HUES6 (cell line): ENCODE measurements at regions not wholly inside any gene's neighbourhood (a gene's known extent, or its start where the extent isn't known, plus 50 kb on each side); places are given as distances from the start of the nearest gene placed in this dataset.

Experiments used
- H3K27ac ChIP-seq: 2 replicates; pipeline ENCODE4 v1.7.0; 2013; ENCODE audit warnings: low read depth, mild to moderate bottlenecking, low read length, inconsistent platforms
- H3K27me3 ChIP-seq: 2 replicates; pipeline ENCODE4 v1.6.1; 2013; ENCODE audit warnings: low read length; ENCODE audit not compliant: control insufficient read depth, insufficient read depth
- H3K36me3 ChIP-seq: 2 replicates; pipeline ENCODE4 v1.6.1; 2013; ENCODE audit warnings: low read length; ENCODE audit not compliant: control insufficient read depth, insufficient read depth
- H3K4me1 ChIP-seq: 2 replicates; pipeline ENCODE4 v1.6.1; 2013; ENCODE audit warnings: low read length; ENCODE audit not compliant: control insufficient read depth, insufficient read depth
- H3K4me3 ChIP-seq: 2 replicates; pipeline ENCODE4 v1.5.1; 2013; ENCODE audit warnings: low read depth, low read length
- H3K9ac ChIP-seq: one replicate; pipeline ENCODE4 v1.6.1; 2013; ENCODE audit warnings: mild to moderate bottlenecking, low read length
- H3K9me3 ChIP-seq: 2 replicates; pipeline ENCODE4 v1.6.1; 2013; ENCODE audit warnings: low read depth, low read length; ENCODE audit not compliant: control insufficient read depth, insufficient read depth

DNA sequence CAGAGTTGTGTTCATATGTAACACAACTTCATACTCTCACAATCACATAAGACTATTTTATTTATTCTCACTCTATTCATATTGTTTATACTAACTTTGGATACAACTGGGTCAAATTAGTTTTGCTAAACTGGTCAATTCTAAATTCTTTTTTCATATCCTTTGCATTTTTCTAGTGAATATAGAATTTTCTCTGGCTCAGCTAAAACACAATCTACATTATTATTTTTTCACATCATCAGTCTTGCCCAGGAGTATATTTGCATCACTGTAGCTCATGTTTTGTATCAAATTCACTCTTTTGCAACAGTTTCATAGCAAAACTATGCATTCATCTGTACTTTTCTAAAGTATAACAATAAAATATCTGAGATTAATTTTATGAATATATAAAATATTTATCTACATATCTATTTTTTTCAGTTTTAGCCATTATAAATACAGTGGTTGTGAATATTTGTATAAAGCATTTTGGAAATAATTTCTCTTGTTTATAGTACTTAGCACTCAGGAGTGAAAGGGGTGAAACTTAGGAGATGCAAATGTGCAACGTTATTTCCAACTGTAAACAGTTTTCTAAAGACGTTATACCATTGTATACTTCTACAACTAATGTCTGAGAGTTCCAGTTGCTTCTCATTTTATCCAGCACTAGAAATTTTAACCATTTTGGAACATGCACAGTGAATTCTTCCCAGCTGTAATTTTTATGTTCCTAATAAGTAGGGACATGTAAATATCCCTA lies 854.6 kb downstream of the CBLN2 start:
- no peaks in the 10 kb centered on the region for H3K36me3 ChIP-seq
- no peaks in the 10 kb centered on the region for H3K4me1 ChIP-seq
- no peaks in the 10 kb centered on the region for H3K27me3 ChIP-seq
- no peak overlapping the region for H3K27ac ChIP-seq
- no peak overlapping the region for H3K4me3 ChIP-seq
- H3K9me3 ChIP-seq, result no peaks in the 10 kb centered on the region
- no peak overlapping the region for H3K9ac ChIP-seq

DNA sequence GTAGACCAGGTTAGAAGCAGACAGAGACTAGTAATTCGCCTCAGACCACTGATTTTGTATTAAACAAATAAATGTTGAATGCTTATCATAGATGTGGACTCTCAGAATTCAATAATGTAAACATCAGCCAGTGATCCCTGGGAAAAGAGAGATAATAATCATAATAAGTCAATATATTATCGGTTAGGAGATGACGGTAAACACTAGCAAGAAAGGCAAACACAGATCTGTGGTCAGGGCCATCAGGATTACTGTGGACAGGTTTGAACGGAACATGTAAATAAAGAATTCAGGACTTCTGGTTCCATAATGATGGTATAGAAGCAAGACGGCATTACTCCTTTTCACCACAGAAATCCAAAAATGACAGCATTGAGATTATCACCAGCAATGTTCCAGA lies 861.6 kb downstream of the CBLN2 start:
- H3K27ac ChIP-seq, result no peak overlapping the region
- no peak overlapping the region for H3K9ac ChIP-seq
- H3K4me3 ChIP-seq, result no peak overlapping the region
- H3K4me1 ChIP-seq, result no peaks in the 10 kb centered on the region
- H3K9me3 ChIP-seq, result peaks cover 9% of the 10 kb centered on the region; the same call in 1 of the 2 replicates
- no peaks in the 10 kb centered on the region for H3K27me3 ChIP-seq
- H3K36me3 ChIP-seq, result no peaks in the 10 kb centered on the region

DNA sequence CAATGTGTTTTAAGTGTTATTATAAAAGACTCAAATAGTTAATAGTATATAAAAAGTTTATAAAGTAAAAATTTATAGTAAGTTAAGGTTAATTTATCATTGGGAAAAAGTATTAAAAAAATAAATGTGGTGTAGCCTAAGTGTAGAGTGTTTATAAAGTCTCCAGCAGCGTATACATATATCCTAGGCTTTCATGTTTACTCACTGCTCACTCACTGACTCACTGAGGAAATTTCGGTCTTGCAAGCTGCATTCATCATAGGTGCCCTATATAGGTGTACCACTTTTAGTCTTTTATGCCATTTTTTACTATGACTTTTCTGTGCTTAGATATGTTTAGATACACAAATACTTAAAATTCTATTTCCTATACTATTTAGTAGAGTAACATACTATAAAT lies 866.0 kb downstream of the CBLN2 start:
- Histone ChIP-seq H3K4me3 (no peak overlapping the region), H3K27me3 (no peaks in the 10 kb centered on the region), H3K27ac (no peak overlapping the region), H3K9ac (no peak overlapping the region), H3K36me3 (no peaks in the 10 kb centered on the region), H3K4me1 (no peaks in the 10 kb centered on the region), H3K9me3 (peaks cover 16% of the 10 kb centered on the region; the same call in 1 of the 2 replicates)

DNA sequence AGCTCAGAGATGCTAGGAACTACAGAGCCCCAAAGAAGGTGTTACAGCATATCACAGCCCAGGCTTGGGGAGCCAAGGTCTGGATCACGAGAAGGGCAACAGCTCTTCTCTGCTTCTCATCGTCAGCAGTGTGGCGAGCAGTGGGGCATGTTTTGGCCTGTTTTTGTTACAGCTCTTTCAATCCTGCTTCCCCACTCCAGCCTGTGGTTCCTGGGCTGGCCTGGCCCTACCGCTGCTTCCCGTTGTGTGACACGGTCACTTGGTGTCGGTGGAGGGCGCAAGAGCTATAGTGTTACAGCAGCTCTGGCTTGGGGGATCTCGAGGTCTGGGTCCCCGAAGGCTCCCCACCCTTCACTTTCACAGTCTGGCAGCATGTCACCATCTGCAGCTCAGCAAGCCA lies 870.2 kb downstream of the CBLN2 start:
- no peaks in the 10 kb centered on the region for H3K27me3 ChIP-seq

DNA sequence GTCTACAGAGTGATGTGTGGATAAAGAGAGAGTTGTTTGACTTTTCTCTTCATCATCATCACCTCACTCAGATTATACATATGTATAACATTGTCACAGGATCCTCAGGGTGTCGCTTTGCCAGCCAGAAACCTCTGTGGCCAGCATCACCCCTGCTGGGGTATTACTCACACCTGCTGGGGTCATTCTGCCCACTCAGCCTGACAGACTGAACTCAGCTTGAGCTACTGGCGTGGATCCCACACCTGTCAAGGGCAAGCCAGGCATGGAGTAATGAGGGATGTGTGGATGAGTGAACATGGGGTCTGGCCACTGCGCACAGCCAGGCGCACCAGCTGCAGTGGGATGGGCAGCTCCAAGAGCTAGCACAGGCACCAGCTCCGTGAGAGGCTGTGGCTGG lies 870.6 kb downstream of the CBLN2 start:
- peaks cover 7% of the 10 kb centered on the region; the same call in 1 of the 2 replicates for H3K9me3 ChIP-seq
- H3K27me3 ChIP-seq, result no peaks in the 10 kb centered on the region
- H3K9ac ChIP-seq, result no peak overlapping the region
- no peaks in the 10 kb centered on the region for H3K36me3 ChIP-seq
- no peak overlapping the region for H3K4me3 ChIP-seq
- no peak overlapping the region for H3K27ac ChIP-seq
- no peaks in the 10 kb centered on the region for H3K4me1 ChIP-seq

More for the DNA sequence above, 870.2 kb downstream of the CBLN2 start:
- Histone ChIP-seq H3K9me3 (peaks cover 7% of the 10 kb centered on the region; the same call in 1 of the 2 replicates), H3K9ac (no peak overlapping the region), H3K4me1 (no peaks in the 10 kb centered on the region), H3K36me3 (no peaks in the 10 kb centered on the region), H3K4me3 (no peak overlapping the region), H3K27ac (no peak overlapping the region)

DNA sequence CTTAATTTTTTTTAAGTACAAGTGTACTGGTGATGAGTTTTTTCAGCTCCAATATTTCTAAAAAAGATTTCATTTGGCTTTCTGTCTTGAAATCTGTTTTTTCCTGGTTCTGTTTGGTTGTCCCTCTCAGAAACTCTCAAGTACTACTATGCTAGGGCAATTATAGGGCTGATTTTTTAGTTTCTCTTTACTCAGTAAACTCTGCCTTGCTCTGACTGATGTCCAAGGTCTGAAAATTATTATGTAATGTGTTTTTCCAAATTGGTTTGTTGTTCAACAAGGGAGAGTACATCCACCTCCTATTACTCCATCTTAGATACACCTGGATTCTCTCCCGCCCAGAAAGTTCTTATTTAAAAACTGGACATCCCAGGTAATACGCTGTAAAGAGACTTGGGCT lies 877.7 kb downstream of the CBLN2 start:
- H3K27ac ChIP-seq, result no peak overlapping the region
- H3K9ac ChIP-seq, result no peak overlapping the region
- H3K4me1 ChIP-seq, result no peaks in the 10 kb centered on the region
- H3K4me3 ChIP-seq, result no peak overlapping the region
- H3K27me3 ChIP-seq, result no peaks in the 10 kb centered on the region
- no peaks in the 10 kb centered on the region for H3K9me3 ChIP-seq
- no peaks in the 10 kb centered on the region for H3K36me3 ChIP-seq

DNA sequence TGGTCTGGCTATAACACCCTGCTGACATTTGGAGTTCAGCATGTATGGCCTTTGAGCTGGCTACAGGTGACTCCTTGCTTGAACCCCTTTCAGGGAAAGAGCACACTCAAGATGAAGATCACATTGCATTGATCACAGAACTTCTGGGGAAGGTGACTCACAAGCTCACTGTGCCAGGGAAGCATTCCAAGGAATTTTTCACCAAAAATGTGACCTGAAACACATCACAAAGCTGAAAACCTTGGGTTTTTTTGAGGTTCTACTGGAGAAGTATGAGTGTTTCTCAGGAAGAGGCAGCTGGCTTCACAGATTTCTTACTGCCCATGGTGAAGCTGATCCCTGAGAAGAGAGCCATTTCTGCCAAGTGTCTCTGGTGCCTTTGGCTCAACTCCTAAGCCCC lies 879.0 kb downstream of the CBLN2 start:
- H3K36me3 ChIP-seq, result no peaks in the 10 kb centered on the region
- no peaks in the 10 kb centered on the region for H3K9me3 ChIP-seq
- H3K9ac ChIP-seq, result no peak overlapping the region
- no peaks in the 10 kb centered on the region for H3K27me3 ChIP-seq
- no peak overlapping the region for H3K27ac ChIP-seq
- no peaks in the 10 kb centered on the region for H3K4me1 ChIP-seq
- H3K4me3 ChIP-seq, result no peak overlapping the region

DNA sequence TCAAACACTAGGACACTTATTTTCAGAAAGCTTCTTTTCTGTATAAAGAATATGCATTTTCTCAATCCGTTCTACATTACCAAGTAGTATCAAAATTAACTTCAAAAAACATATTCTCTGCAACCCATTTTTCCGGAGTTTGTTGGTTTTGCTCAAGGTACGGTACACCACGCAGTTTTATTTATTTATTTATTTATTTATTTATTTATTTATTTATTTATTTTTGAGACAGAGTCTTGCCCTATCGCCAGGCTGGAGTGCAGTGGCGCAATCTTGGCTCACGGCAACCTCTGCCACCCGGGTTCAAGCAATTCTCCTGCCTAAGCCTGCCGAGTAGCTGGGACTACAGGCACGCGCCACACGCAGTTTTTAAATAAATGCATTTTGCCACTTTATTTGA lies 900.3 kb downstream of the CBLN2 start:
- Histone ChIP-seq H3K9me3 (no peaks in the 10 kb centered on the region; the same call in 1 of the 2 replicates), H3K27ac (no peak overlapping the region), H3K36me3 (no peaks in the 10 kb centered on the region), H3K4me1 (no peaks in the 10 kb centered on the region), H3K27me3 (no peaks in the 10 kb centered on the region), H3K4me3 (no peak overlapping the region), H3K9ac (no peak overlapping the region)

DNA sequence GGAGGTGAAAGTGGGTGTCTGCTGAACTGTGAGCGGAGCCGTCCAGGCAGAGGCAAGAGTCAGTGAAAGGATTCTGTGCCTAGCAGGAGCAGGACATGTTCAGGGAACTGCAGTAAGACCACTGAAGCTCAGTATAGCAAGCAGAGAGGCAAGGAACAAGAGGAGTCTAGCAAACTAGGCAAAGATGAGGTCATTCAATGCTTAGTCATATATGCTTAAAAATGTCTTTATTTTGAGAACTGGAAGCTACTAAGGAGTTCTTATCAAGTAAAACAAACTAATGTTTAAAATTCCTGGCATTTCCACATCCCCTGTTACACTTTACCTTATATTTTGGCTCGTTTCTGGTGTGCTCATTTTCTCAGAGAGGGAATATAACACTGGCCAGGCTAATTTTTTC lies 913.4 kb downstream of the CBLN2 start:
- Histone ChIP-seq H3K9ac (no peak overlapping the region), H3K27ac (no peak overlapping the region), H3K36me3 (no peaks in the 10 kb centered on the region), H3K4me1 (no peaks in the 10 kb centered on the region), H3K4me3 (no peak overlapping the region), H3K9me3 (no peaks in the 10 kb centered on the region), H3K27me3 (no peaks in the 10 kb centered on the region)

DNA sequence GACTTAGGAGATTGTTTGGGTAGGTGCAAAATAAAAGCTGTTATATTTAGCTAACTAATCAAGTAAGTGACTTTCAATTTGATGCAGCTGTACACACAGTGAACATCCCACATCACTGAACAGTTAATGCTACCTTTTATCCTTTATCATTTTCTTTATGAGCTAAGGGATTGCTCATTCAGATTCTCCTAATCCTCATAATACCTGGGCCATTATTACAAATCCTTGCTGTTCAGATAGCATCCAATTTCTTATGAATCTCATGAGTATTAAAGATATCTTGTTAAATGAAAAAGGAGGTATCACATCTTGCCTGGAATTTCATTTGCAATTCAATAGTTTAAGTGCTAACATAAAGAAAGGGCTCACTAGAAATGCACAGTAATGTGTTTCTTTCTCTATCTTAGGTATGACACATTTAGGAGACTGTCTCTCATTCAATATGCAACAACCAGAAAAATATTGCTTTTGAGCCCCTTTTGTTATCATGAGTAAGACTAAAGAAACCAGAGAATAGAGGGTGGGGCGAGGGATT lies 918.5 kb downstream of the CBLN2 start:
- H3K4me3 ChIP-seq, result no peak overlapping the region
- no peaks in the 10 kb centered on the region for H3K4me1 ChIP-seq
- H3K27ac ChIP-seq, result no peak overlapping the region
- H3K27me3 ChIP-seq, result no peaks in the 10 kb centered on the region
- no peak overlapping the region for H3K9ac ChIP-seq
- no peaks in the 10 kb centered on the region for H3K9me3 ChIP-seq
- H3K36me3 ChIP-seq, result no peaks in the 10 kb centered on the region

DNA sequence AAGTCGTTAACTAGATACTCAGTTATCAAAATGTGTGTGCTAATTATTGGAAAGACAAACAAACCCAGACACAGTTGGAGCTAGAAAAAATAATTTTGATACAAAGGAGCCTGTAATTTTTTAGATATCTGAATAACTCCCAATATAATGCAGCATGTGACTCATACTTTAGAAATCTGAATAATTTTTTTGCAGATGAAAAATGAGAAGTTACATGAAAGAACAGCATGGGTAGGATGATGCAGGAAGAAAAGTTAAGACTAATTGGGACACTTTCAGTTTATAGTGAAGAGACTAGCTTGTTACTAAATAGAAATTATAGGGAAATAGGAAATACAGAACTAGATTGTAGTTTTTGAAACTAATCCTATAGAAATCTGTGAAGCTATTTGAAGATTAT lies 945.8 kb downstream of the CBLN2 start:
- no peaks in the 10 kb centered on the region for H3K36me3 ChIP-seq
- H3K27me3 ChIP-seq, result no peaks in the 10 kb centered on the region
- H3K9me3 ChIP-seq, result no peaks in the 10 kb centered on the region
- no peaks in the 10 kb centered on the region for H3K4me1 ChIP-seq
- H3K9ac ChIP-seq, result no peak overlapping the region
- H3K27ac ChIP-seq, result no peak overlapping the region
- no peak overlapping the region for H3K4me3 ChIP-seq
